Tibial artery (tissue), 4 donors: ENCODE measurements at regions not wholly inside any gene's neighbourhood (a gene's known extent, or its start where the extent isn't known, plus 50 kb on each side); places are given as distances from the start of the nearest gene placed in this dataset.
A peak's percentile ranks its signal among the peaks of the same experiment; 100 is the strongest.

Experiments
- DNase-seq, 2 donors: peaks; one replicate each; pipeline ENCODE4 v3.0.0-alpha.2; 2019
- H3K27ac ChIP-seq, 2 donors: fragments of 200-600 bp; sonication (generic) in 1 of 2; 1 replicate in 1 of 2; 2 replicates in 1 of 2; pipeline ENCODE4 v1.5.1; 2018 to 2019; ENCODE audit warnings: mild to moderate bottlenecking in 1 of 2
- H3K27me3 ChIP-seq, 2 donors: fragments of 200-600 bp; sonication (generic) in 1 of 2; one replicate each; pipeline versions ENCODE4 v1.5.1 to v1.6.0; 2016 to 2019
- H3K36me3 ChIP-seq, 3 donors: fragments of 200-600 bp; sonication (generic) in 2 of 3; one replicate each; pipeline ENCODE4 v1.5.1; 2016 to 2019; ENCODE audit warnings: mild to moderate bottlenecking in 2 of 3
- H3K4me1 ChIP-seq, 4 donors: fragments of 200-600 bp; sonication (generic) in 2 of 4; 1 replicate in 3 of 4; 2 replicates in 1 of 4; pipeline ENCODE4 v1.5.1; 2016 to 2019
- H3K4me3 ChIP-seq, 2 donors: fragments of 200-600 bp; sonication (generic) in 1 of 2; 1 replicate in 1 of 2; 2 replicates in 1 of 2; pipeline ENCODE4 v1.5.1; 2018 to 2019; ENCODE audit warnings: mild to moderate bottlenecking in 2 of 2
- H3K9me3 ChIP-seq, 3 donors: fragments of 200-600 bp; sonication (generic) in 1 of 3; one replicate each; pipeline ENCODE4 v1.5.1; 2016 to 2019
- CTCF ChIP-seq, 2 experiments: fragments of 200-600 bp in 1 of 2; fragments of 450-650 bp in 1 of 2; IDR thresholded peaks; one replicate each; pipeline ENCODE4 v1.5.1; 2017 to 2019; ENCODE audit warnings: antibody characterized with exemption in 2 of 2, mild to moderate bottlenecking in 1 of 2, moderate library complexity in 1 of 2
- intact Hi-C: fragments of 100-400 bp; cut with DNase I; formaldehyde crosslinking; loops from one replicate; pipeline ENCODE4 v1.15.0; 2023; ENCODE audit warnings: low total_unique reads

GRCh38 chr4:119743644-119744043, 115.0 kb upstream of the PDE5A start:
- intact Hi-C loops, result no loop called here
- Histone ChIP-seq H3K4me3 (no peak overlapping the region), H3K36me3 (no peaks in the 10 kb centered on the region), H3K4me1 (peaks cover 0 to 33% (median 3%) of the 10 kb centered on the region in 4 donors), H3K9me3 (no peaks in the 10 kb centered on the region), H3K27me3 (no peaks in the 10 kb centered on the region), H3K27ac (peak overlapping the region in 1 of 2 donors; percentile 16)
- no peak for TF ChIP-seq CTCF (IDR thresholded peaks at IDR 0.05)
- DNase-seq, result no peak

- Histone ChIP-seq H3K9me3 (no peaks in the 10 kb centered on the region), H3K27me3 (no peaks in the 10 kb centered on the region), H3K4me3 (no peak overlapping the region), H3K27ac (peak overlapping the region in 1 of 2 donors; percentile 25), H3K4me1 (peaks cover 0 to 66% (median 16%) of the 10 kb centered on the region in 4 donors), H3K36me3 (no peaks in the 10 kb centered on the region)
- intact Hi-C loops, result loop anchor here (10.0 kb wide), 1 partner anchor 755 kb away; no protein-coding TSS in a partner anchor
- TF ChIP-seq CTCF (IDR thresholded peaks at IDR 0.05), result no peak
- no peak for DNase-seq
Measured at GRCh38 chr4:119739796-119740195, 111.2 kb upstream of the PDE5A start.

GRCh38 chr4:119738901-119739300, 110.3 kb upstream of the PDE5A start:
- Histone ChIP-seq H3K4me1 (peaks cover 0 to 75% (median 20%) of the 10 kb centered on the region in 4 donors), H3K4me3 (no peak overlapping the region), H3K27ac (peak overlapping the region in 1 of 2 donors; percentile 25), H3K27me3 (no peaks in the 10 kb centered on the region), H3K9me3 (no peaks in the 10 kb centered on the region), H3K36me3 (no peaks in the 10 kb centered on the region)
- intact Hi-C loops, result loop anchor here (10.0 kb wide), 1 partner anchor 754 kb away; no protein-coding TSS in a partner anchor
- no peak for TF ChIP-seq CTCF (IDR thresholded peaks at IDR 0.05)
- DNase-seq, result no peak

GRCh38 chr4:119736559-119736958, 108.0 kb upstream of the PDE5A start:
- H3K36me3 ChIP-seq, result no peaks in the 10 kb centered on the region
- intact Hi-C loops, result loop anchor here (10.0 kb wide), 1 partner anchor 752 kb away; no protein-coding TSS in a partner anchor
- peaks cover 0 to 82% (median 29%) of the 10 kb centered on the region in 4 donors for H3K4me1 ChIP-seq
- peak overlapping the region; percentile 68 to 75 for H3K27ac ChIP-seq
- H3K4me3 ChIP-seq, result no peak overlapping the region
- no peak for DNase-seq
- no peaks in the 10 kb centered on the region for H3K9me3 ChIP-seq
- no peak for TF ChIP-seq CTCF (IDR thresholded peaks at IDR 0.05)
- H3K27me3 ChIP-seq, result no peaks in the 10 kb centered on the region

GRCh38 chr4:119735165-119735651, 106.6 kb upstream of the PDE5A start:
- no peaks in the 10 kb centered on the region for H3K36me3 ChIP-seq
- intact Hi-C loops, result loop anchor here (10.0 kb wide), 1 partner anchor 750 kb away; no protein-coding TSS in a partner anchor
- no peak for DNase-seq
- peak overlapping the region; percentile 68 to 75 for H3K27ac ChIP-seq
- no peaks in the 10 kb centered on the region for H3K27me3 ChIP-seq
- no peaks in the 10 kb centered on the region for H3K9me3 ChIP-seq
- H3K4me1 ChIP-seq, result peaks cover 0 to 95% (median 40%) of the 10 kb centered on the region in 4 donors
- TF ChIP-seq CTCF (IDR thresholded peaks at IDR 0.05), result no peak
- no peak overlapping the region for H3K4me3 ChIP-seq
